Posterior vena cava (tissue), 2 donors: ENCODE measurements at regions not wholly inside any gene's neighbourhood (a gene's known extent, or its start where the extent isn't known, plus 50 kb on each side); places are given as distances from the start of the nearest gene placed in this dataset.

ENCODE experiments used
- DNase-seq: peaks from one replicate; pipeline ENCODE4 v3.0.0-alpha.2; 2020; ENCODE audit warnings: low spot score
- intact Hi-C, 2 donors: fragments of 100-400 bp; cut with DNase I; formaldehyde crosslinking; loops; one replicate each; pipeline versions ENCODE4 v1.14.1 to v1.14.2; 2022 to 2023
- donor health status: DM: yes; HTN: yes; CAD: no.
- donor health status: DM: yes; HTN: yes; CAD: no.

GRCh38 chr6:137738931-137739504, 128.0 kb upstream of the TNFAIP3 start:
- DNase-seq, result no peak
- intact Hi-C loops, result no loop called here

GRCh38 chr6:137739544-137739943, 127.5 kb upstream of the TNFAIP3 start:
- intact Hi-C loops, result no loop called here
- DNase-seq, result no peak

- DNase-seq, result no peak
- intact Hi-C loops, result no loop called here
Observed at GRCh38 chr6:137740091-137740755, 126.8 kb upstream of the TNFAIP3 start.

GRCh38 chr6:137740967-137741761, 125.9 kb upstream of the TNFAIP3 start:
- intact Hi-C loops, result no loop called here
- no peak for DNase-seq

- intact Hi-C loops, result no loop called here
- no peak for DNase-seq
Observed at GRCh38 chr6:137743493-137743892, 123.6 kb upstream of the TNFAIP3 start.

GRCh38 chr6:137744877-137745276, 122.2 kb upstream of the TNFAIP3 start:
- DNase-seq, result no peak
- intact Hi-C loops, result no loop called here

- intact Hi-C loops, result no loop called here
- DNase-seq, result no peak
Observed at GRCh38 chr6:137745321-137745720, 121.7 kb upstream of the TNFAIP3 start.

- DNase-seq, result no peak
Observed at GRCh38 chr6:137746264-137746663, 120.8 kb upstream of the TNFAIP3 start.

GRCh38 chr6:137749696-137750211, 117.3 kb upstream of the TNFAIP3 start:
- intact Hi-C loops, result no loop called here
- DNase-seq, result no peak

More at GRCh38 chr6:137746264-137746663, 120.8 kb upstream of the TNFAIP3 start:
- intact Hi-C loops, result no loop called here

- intact Hi-C loops, result no loop called here
- no peak for DNase-seq
Observed at GRCh38 chr6:137750297-137750696, 116.8 kb upstream of the TNFAIP3 start.

GRCh38 chr6:137751768-137752560, 115.1 kb upstream of the TNFAIP3 start:
- intact Hi-C loops, result no loop called here
- no peak for DNase-seq

- no peak for DNase-seq
- intact Hi-C loops, result no loop called here
Observed at GRCh38 chr6:137754366-137754765, 112.7 kb upstream of the TNFAIP3 start.

- intact Hi-C loops, result no loop called here
- no peak for DNase-seq
Observed at GRCh38 chr6:137754866-137755265, 112.2 kb upstream of the TNFAIP3 start.

GRCh38 chr6:137755284-137755683, 111.8 kb upstream of the TNFAIP3 start:
- intact Hi-C loops, result no loop called here
- DNase-seq, result no peak

- intact Hi-C loops, result no loop called here
- DNase-seq, result no peak
Observed at GRCh38 chr6:137756788-137757187, 110.3 kb upstream of the TNFAIP3 start.

GRCh38 chr6:137758661-137759060, 108.4 kb upstream of the TNFAIP3 start:
- no peak for DNase-seq

GRCh38 chr6:137759624-137760023, 107.4 kb upstream of the TNFAIP3 start:
- intact Hi-C loops, result no loop called here
- DNase-seq, result no peak

More at GRCh38 chr6:137758661-137759060, 108.4 kb upstream of the TNFAIP3 start:
- intact Hi-C loops, result no loop called here

- DNase-seq, result no peak
- intact Hi-C loops, result no loop called here
Observed at GRCh38 chr6:137761072-137761471, 106.0 kb upstream of the TNFAIP3 start.

- no peak for DNase-seq
- intact Hi-C loops, result no loop called here
Observed at GRCh38 chr6:137761487-137761886, 105.6 kb upstream of the TNFAIP3 start.
